Liver (tissue), 8 donors: ENCODE measurements at regions not wholly inside any gene's neighbourhood (a gene's known extent, or its start where the extent isn't known, plus 50 kb on each side); places are given as distances from the start of the nearest gene placed in this dataset.

Source experiments
- DNase-seq: peaks from one replicate; pipeline ENCODE4 v3.0.0-alpha.2; 2017; ENCODE audit warnings: low spot score
- H3K27ac ChIP-seq, 2 donors: one replicate each; pipeline ENCODE4 v1.7.0; 2013; ENCODE audit warnings: inconsistent platforms in 2 of 2, low read length in 2 of 2, control low read depth in 1 of 2, low read depth in 1 of 2, mild to moderate bottlenecking in 1 of 2
- H3K27me3 ChIP-seq, 4 donors: one replicate each; pipeline versions ENCODE4 v1.6.1 to v1.7.0; 2013; ENCODE audit warnings: low read length in 3 of 4, inconsistent platforms in 1 of 4, mild to moderate bottlenecking in 1 of 4, moderate library complexity in 1 of 4; ENCODE audit not compliant: control insufficient read depth in 4 of 4, insufficient read depth in 4 of 4
- H3K36me3 ChIP-seq, 4 donors: one replicate each; pipeline versions ENCODE4 v1.6.1 to v1.7.0; 2013; ENCODE audit warnings: low read length in 3 of 4, mild to moderate bottlenecking in 3 of 4, low read depth in 1 of 4, moderate library complexity in 1 of 4; ENCODE audit not compliant: control insufficient read depth in 4 of 4, insufficient read depth in 3 of 4
- H3K4me1 ChIP-seq, 4 donors: one replicate each; pipeline versions ENCODE4 v1.6.1 to v1.7.0; 2013; ENCODE audit warnings: low read length in 3 of 4, mild to moderate bottlenecking in 3 of 4, moderate library complexity in 1 of 4; ENCODE audit not compliant: control insufficient read depth in 4 of 4, insufficient read depth in 4 of 4
- H3K4me3 ChIP-seq, 3 donors: one replicate each; pipeline versions ENCODE4 v1.6.1 to v1.7.0; 2013; ENCODE audit warnings: low read length in 3 of 3, control low read depth in 1 of 3, low read depth in 1 of 3, mild to moderate bottlenecking in 1 of 3
- H3K9ac ChIP-seq, 2 donors: one replicate each; pipeline ENCODE4 v1.7.0; 2013; ENCODE audit warnings: low read length in 2 of 2, mild to moderate bottlenecking in 2 of 2, moderate library complexity in 2 of 2, control low read depth in 1 of 2, low read depth in 1 of 2
- H3K9me3 ChIP-seq, 4 donors: one replicate each; pipeline versions ENCODE4 v1.6.1 to v1.7.0; 2013; ENCODE audit warnings: low read length in 3 of 4; ENCODE audit not compliant: control insufficient read depth in 4 of 4
- ATF3 ChIP-seq: IDR thresholded peaks from 2 replicates; pipeline ENCODE4 v1.6.1; 2016; ENCODE audit warnings: antibody characterized with exemption
- CTCF ChIP-seq: fragments of 150-350 bp; IDR thresholded peaks from 2 replicates; pipeline ENCODE4 v1.5.1; 2017; ENCODE audit warnings: improper control_type of control experiment, low read depth, low read length; ENCODE audit not compliant: missing input control
- EGR1 ChIP-seq, 2 donors: IDR thresholded peaks; 2 replicates each; pipeline ENCODE4 v1.6.1; 2016 to 2018; ENCODE audit warnings: antibody characterized with exemption in 2 of 2, low read depth in 2 of 2
- FOXA1 ChIP-seq: IDR thresholded peaks from 2 replicates; pipeline ENCODE4 v1.6.1; 2016; ENCODE audit warnings: antibody characterized with exemption
- FOXA2 ChIP-seq: IDR thresholded peaks from 2 replicates; pipeline ENCODE4 v1.6.1; 2016; ENCODE audit warnings: antibody characterized with exemption
- GABPA ChIP-seq, 2 donors: IDR thresholded peaks in 1 of 2; conservative IDR thresholded peaks in 1 of 2; 2 replicates each; pipeline ENCODE4 v1.6.1; 2016; ENCODE audit warnings: antibody characterized with exemption in 2 of 2, mild to moderate bottlenecking in 1 of 2, moderate library complexity in 1 of 2
- HNF4A ChIP-seq, 2 donors: conservative IDR thresholded peaks; 2 replicates each; pipeline ENCODE4 v1.6.1; 2016; ENCODE audit warnings: antibody characterized with exemption in 2 of 2, mild to moderate bottlenecking in 2 of 2
- HNF4G ChIP-seq: IDR thresholded peaks from 2 replicates; pipeline ENCODE4 v1.6.1; 2016; ENCODE audit warnings: antibody characterized with exemption
- JUND ChIP-seq, 2 donors: IDR thresholded peaks; 2 replicates each; pipeline ENCODE4 v1.6.1; 2016; ENCODE audit warnings: antibody characterized with exemption in 2 of 2
- MAX ChIP-seq: IDR thresholded peaks from 2 replicates; pipeline ENCODE4 v1.6.1; 2016; ENCODE audit warnings: antibody characterized with exemption
- NR2F2 ChIP-seq: IDR thresholded peaks from 2 replicates; pipeline ENCODE4 v1.6.1; 2016; ENCODE audit warnings: antibody characterized with exemption
- RAD21 ChIP-seq, 2 donors: IDR thresholded peaks; 2 replicates each; pipeline ENCODE4 v1.6.1; 2016; ENCODE audit warnings: antibody characterized with exemption in 2 of 2, mild to moderate bottlenecking in 2 of 2
- REST ChIP-seq: IDR thresholded peaks from 2 replicates; pipeline ENCODE4 v1.6.1; 2016; ENCODE audit warnings: antibody characterized with exemption, mild to moderate bottlenecking
- RXRA ChIP-seq, 2 donors: IDR thresholded peaks; 2 replicates each; pipeline ENCODE4 v1.6.1; 2017 to 2018; ENCODE audit warnings: antibody characterized with exemption in 2 of 2, mild to moderate bottlenecking in 1 of 2
- SP1 ChIP-seq: IDR thresholded peaks from 2 replicates; pipeline ENCODE4 v1.6.1; 2018; ENCODE audit warnings: antibody characterized with exemption, mild to moderate bottlenecking
- TAF1 ChIP-seq: conservative IDR thresholded peaks from 2 replicates; pipeline ENCODE4 v1.6.1; 2016; ENCODE audit warnings: antibody characterized with exemption, mild to moderate bottlenecking
- YY1 ChIP-seq: IDR thresholded peaks from 2 replicates; pipeline ENCODE4 v1.6.1; 2016; ENCODE audit warnings: antibody characterized with exemption, mild to moderate bottlenecking
- WGBS: extraction: QIAGEN DNeasy Blood & Tissue Kit; methylation state at CpG from one replicate; pipeline ENCODE4 v1.1.7; 2013; 5-methylcytosine and 5-hydroxymethylcytosine counted together
- TF ChIP-seq, protein P1 (sequence below): IDR thresholded peaks from 2 replicates; pipeline ENCODE4 v1.6.1; 2016; ENCODE audit warnings: antibody characterized with exemption
- donor health status: healthy.
- donor health status: healthy.
- donor health status: healthy.
- donor health status: healthy.
- donor health status: healthy.

DNA sequence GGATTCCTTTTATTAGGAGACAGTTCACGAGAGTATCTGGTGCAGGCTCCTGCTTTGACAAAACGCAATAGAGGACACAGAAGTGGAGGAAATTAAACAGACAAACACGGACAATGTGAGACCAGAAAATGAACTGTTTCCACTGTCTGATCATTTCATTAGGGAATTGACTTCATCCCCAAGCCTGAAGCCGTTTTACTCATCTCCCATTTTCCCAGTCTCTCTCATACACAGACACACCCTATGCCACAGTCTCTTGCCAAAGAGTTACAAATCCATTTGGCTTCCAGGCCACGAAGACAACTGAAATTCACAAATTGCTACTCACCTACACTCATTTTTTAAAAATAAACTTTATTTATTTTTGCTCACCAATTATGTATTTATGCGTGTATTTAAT lies 1087.8 kb upstream of the TMEM132C start:
- no peaks in the 10 kb centered on the region for H3K4me1 ChIP-seq
- WGBS, result 82% methylated on average over 6 of the region's 6 CpGs
- H3K4me3 ChIP-seq, result no peak overlapping the region
- H3K27me3 ChIP-seq, result no peaks in the 10 kb centered on the region
- no peak overlapping the region for H3K27ac ChIP-seq
- H3K36me3 ChIP-seq, result no peaks in the 10 kb centered on the region
- no peak for DNase-seq
- TF ChIP-seq TAF1 (no peak), MAX (no peak), JUND (IDR thresholded peaks at IDR 0.05) (no peak), GABPA (IDR thresholded peaks at IDR 0.05 in 1 of 2, conservative IDR thresholded peaks at IDR 0.05 in 1 of 2) (no peak), YY1 (no peak), NR2F2 (no peak), CTCF (no peak), EGR1 (IDR thresholded peaks at IDR 0.05; ENCODE audit: low read depth in 2 of 2) (no peak), HNF4A (conservative IDR thresholded peaks at IDR 0.05) (no peak), RXRA (IDR thresholded peaks at IDR 0.05) (no peak), FOXA2 (no peak), ATF3 (no peak), SP1 (no peak), FOXA1 (no peak), REST (no peak), HNF4G (no peak)
- TF ChIP-seq, protein P1, sequence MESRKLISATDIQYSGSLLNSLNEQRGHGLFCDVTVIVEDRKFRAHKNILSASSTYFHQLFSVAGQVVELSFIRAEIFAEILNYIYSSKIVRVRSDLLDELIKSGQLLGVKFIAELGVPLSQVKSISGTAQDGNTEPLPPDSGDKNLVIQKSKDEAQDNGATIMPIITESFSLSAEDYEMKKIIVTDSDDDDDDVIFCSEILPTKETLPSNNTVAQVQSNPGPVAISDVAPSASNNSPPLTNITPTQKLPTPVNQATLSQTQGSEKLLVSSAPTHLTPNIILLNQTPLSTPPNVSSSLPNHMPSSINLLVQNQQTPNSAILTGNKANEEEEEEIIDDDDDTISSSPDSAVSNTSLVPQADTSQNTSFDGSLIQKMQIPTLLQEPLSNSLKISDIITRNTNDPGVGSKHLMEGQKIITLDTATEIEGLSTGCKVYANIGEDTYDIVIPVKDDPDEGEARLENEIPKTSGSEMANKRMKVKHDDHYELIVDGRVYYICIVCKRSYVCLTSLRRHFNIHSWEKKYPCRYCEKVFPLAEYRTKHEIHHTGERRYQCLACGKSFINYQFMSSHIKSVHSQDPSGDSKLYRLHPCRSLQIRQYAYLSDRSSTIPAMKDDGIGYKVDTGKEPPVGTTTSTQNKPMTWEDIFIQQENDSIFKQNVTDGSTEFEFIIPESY, result no peak
- H3K9me3 ChIP-seq, result peaks cover 0 to 14% (median 13%) of the 10 kb centered on the region in 4 donors
- no peak overlapping the region for H3K9ac ChIP-seq

GRCh38 chr12:127182018-127182417 lies 1085.0 kb upstream of the TMEM132C start:
- H3K4me3 ChIP-seq, result no peak overlapping the region
- H3K36me3 ChIP-seq, result no peaks in the 10 kb centered on the region
- DNase-seq, result no peak
- H3K27me3 ChIP-seq, result no peaks in the 10 kb centered on the region
- 87% methylated on average over 6 of the region's 6 CpGs for WGBS
- peaks cover 0 to 11% (median 7%) of the 10 kb centered on the region in 4 donors for H3K9me3 ChIP-seq
- H3K4me1 ChIP-seq, result no peaks in the 10 kb centered on the region
- H3K9ac ChIP-seq, result no peak overlapping the region
- H3K27ac ChIP-seq, result no peak overlapping the region
- TF ChIP-seq CTCF, result no peak
- TF ChIP-seq RAD21 (IDR thresholded peaks at IDR 0.05), result no peak
- no peak for TF ChIP-seq EGR1 (IDR thresholded peaks at IDR 0.05; ENCODE audit: low read depth in 2 of 2)
- no peak for TF ChIP-seq NR2F2
- no peak for TF ChIP-seq REST
- TF ChIP-seq RXRA (IDR thresholded peaks at IDR 0.05), result no peak
- TF ChIP-seq JUND (IDR thresholded peaks at IDR 0.05), result no peak
- TF ChIP-seq HNF4G, result no peak
- TF ChIP-seq MAX, result no peak
- TF ChIP-seq SP1, result no peak
